HFF-Myc (cell line): ENCODE measurements at regions not wholly inside any gene's neighbourhood (a gene's known extent, or its start where the extent isn't known, plus 50 kb on each side); places are given as distances from the start of the nearest gene placed in this dataset.
"Not testable (repeated sequence)": the region's sequence is repeated elsewhere in the genome, so short reads cannot be mapped to it uniquely, and the experiment has no call there.

Experiments used
- DNase-seq: peaks from one replicate; pipeline ENCODE4 v3.0.0-alpha.2; 2011; ENCODE audit warnings: low read depth; ENCODE audit errors: extremely low read depth
- H3K4me3 ChIP-seq: replicated peaks from 2 replicates; pipeline ENCODE4 v1.5.1; 2011; ENCODE audit warnings: low read depth, mild to moderate bottlenecking, control low read depth, low read length
- CTCF ChIP-seq: IDR thresholded peaks from 2 replicates; pipeline ENCODE4 v1.5.1; 2012; ENCODE audit warnings: mild to moderate bottlenecking, low read depth, low read length, control low read depth; ENCODE audit errors: missing control alignments

GRCh38 chr4:3607690-3608552 lies 75.7 kb upstream of the LRPAP1 start:
- no peak overlapping the region for H3K4me3 ChIP-seq
- DNase-seq = no peak
- no peak for TF ChIP-seq CTCF

- H3K4me3 ChIP-seq, DNase-seq: not testable (repeated sequence)
Measured at GRCh38 chr4:3606850-3607249, 74.6 kb upstream of the LRPAP1 start.

- H3K4me3 ChIP-seq, DNase-seq: not testable (repeated sequence)
Measured at GRCh38 chr4:3606271-3606670, 74.0 kb upstream of the LRPAP1 start.

- no peak for TF ChIP-seq CTCF
- no peak for DNase-seq
- H3K4me3 ChIP-seq = no peak overlapping the region
Measured at GRCh38 chr4:3605491-3605890, 73.3 kb upstream of the LRPAP1 start.

GRCh38 chr4:3602886-3603645 lies 70.8 kb upstream of the LRPAP1 start:
- H3K4me3 ChIP-seq = not testable (repeated sequence)

GRCh38 chr4:3601992-3602391 lies 69.8 kb upstream of the LRPAP1 start:
- H3K4me3 ChIP-seq = no peak overlapping the region
- no peak for DNase-seq
- TF ChIP-seq CTCF = no peak

More at GRCh38 chr4:3602886-3603645, 70.8 kb upstream of the LRPAP1 start:
- not testable (repeated sequence) for DNase-seq

GRCh38 chr4:3601108-3601690 lies 69.0 kb upstream of the LRPAP1 start:
- DNase-seq, H3K4me3 ChIP-seq: not testable (repeated sequence)

- no peak for TF ChIP-seq CTCF
- no peak for DNase-seq
- H3K4me3 ChIP-seq = no peak overlapping the region
Measured at GRCh38 chr4:3599951-3600350, 67.7 kb upstream of the LRPAP1 start.
